ENCODE measurements at regions not wholly inside any gene's neighbourhood (a gene's known extent, or its start where the extent isn't known, plus 50 kb on each side); places are given as distances from the start of the nearest gene placed in this dataset.

- Histone ChIP-seq H3K27ac (no peak overlapping the region), H3K4me3 (no peak overlapping the region), H3K4me2 (no peak overlapping the region), H3K9ac (no peak overlapping the region), H3K4me1 (no peaks in the 10 kb centered on the region), H3K9me3 (replicated peaks in 1 of 11) (no peaks in the 10 kb centered on the region; a peak in 1 of 22 replicates), H4K20me1 (no peaks in the 10 kb centered on the region), H3K36me3 (no peaks in the 10 kb centered on the region), H3K27me3 (no peaks in the 10 kb centered on the region)
- no peak for TF ChIP-seq Cebpa-rat (IDR thresholded peaks at IDR 0.05)
Measured at GRCh38 chr9:28318515-28318914, 745.2 kb upstream of the C9orf72 start.

GRCh38 chr9:28319981-28320380, 746.7 kb upstream of the C9orf72 start:
- Histone ChIP-seq H3K4me1 (no peaks in the 10 kb centered on the region), H3K36me3 (no peaks in the 10 kb centered on the region), H3K27me3 (no peaks in the 10 kb centered on the region), H3K27ac (no peak overlapping the region), H3K9ac (no peak overlapping the region), H3K4me2 (no peak overlapping the region), H3K4me3 (no peak overlapping the region), H3K9me3 (replicated peaks in 1 of 11) (no peaks in the 10 kb centered on the region), H4K20me1 (no peaks in the 10 kb centered on the region)
- no peak for TF ChIP-seq Cebpa-rat (IDR thresholded peaks at IDR 0.05)

- H3K27me3 ChIP-seq, result no peaks in the 10 kb centered on the region
Measured at GRCh38 chr9:28320616-28321015, 747.3 kb upstream of the C9orf72 start.

GRCh38 chr9:28329323-28329722, 756.0 kb upstream of the C9orf72 start:
- no peaks in the 10 kb centered on the region for H3K9me3 ChIP-seq (replicated peaks in 1 of 11)
- no peaks in the 10 kb centered on the region for H3K4me1 ChIP-seq
- H3K9ac ChIP-seq, result no peak overlapping the region
- no peak overlapping the region for H3K27ac ChIP-seq
- H4K20me1 ChIP-seq, result no peaks in the 10 kb centered on the region
- no peak overlapping the region for H3K4me3 ChIP-seq
- H3K36me3 ChIP-seq, result no peaks in the 10 kb centered on the region
- no peak for TF ChIP-seq Cebpa-rat (IDR thresholded peaks at IDR 0.05)
- no peak overlapping the region for H3K4me2 ChIP-seq
- no peaks in the 10 kb centered on the region for H3K27me3 ChIP-seq

More at GRCh38 chr9:28320616-28321015, 747.3 kb upstream of the C9orf72 start:
- no peak overlapping the region for H3K27ac ChIP-seq
- H3K4me3 ChIP-seq, result no peak overlapping the region
- no peaks in the 10 kb centered on the region for H4K20me1 ChIP-seq
- no peaks in the 10 kb centered on the region for H3K4me1 ChIP-seq
- no peaks in the 10 kb centered on the region for H3K36me3 ChIP-seq
- no peak overlapping the region for H3K9ac ChIP-seq
- H3K9me3 ChIP-seq (replicated peaks in 1 of 11), result no peaks in the 10 kb centered on the region
- no peak overlapping the region for H3K4me2 ChIP-seq
- TF ChIP-seq Cebpa-rat (IDR thresholded peaks at IDR 0.05), result no peak

GRCh38 chr9:28332648-28333047, 759.4 kb upstream of the C9orf72 start:
- no peak for TF ChIP-seq Cebpa-rat (IDR thresholded peaks at IDR 0.05)
- Histone ChIP-seq H3K4me3 (no peak overlapping the region), H4K20me1 (no peaks in the 10 kb centered on the region), H3K36me3 (no peaks in the 10 kb centered on the region), H3K4me1 (no peaks in the 10 kb centered on the region), H3K4me2 (no peak overlapping the region), H3K9me3 (replicated peaks in 1 of 11) (peaks cover 0 to 4% (median 3%) of the 10 kb centered on the region in 11 experiments; a peak in 4 of 22 replicates), H3K27me3 (no peaks in the 10 kb centered on the region), H3K9ac (no peak overlapping the region), H3K27ac (no peak overlapping the region)

- no peak for TF ChIP-seq Cebpa-rat (IDR thresholded peaks at IDR 0.05)
- Histone ChIP-seq H3K36me3 (no peaks in the 10 kb centered on the region), H3K4me1 (no peaks in the 10 kb centered on the region), H3K4me3 (no peak overlapping the region), H3K27me3 (no peaks in the 10 kb centered on the region), H4K20me1 (no peaks in the 10 kb centered on the region), H3K9ac (no peak overlapping the region), H3K27ac (no peak overlapping the region), H3K9me3 (replicated peaks in 1 of 11) (peaks cover 0 to 8% (median 7%) of the 10 kb centered on the region in 11 experiments; a peak in 6 of 22 replicates), H3K4me2 (no peak overlapping the region)
Measured at GRCh38 chr9:28341913-28342312, 768.6 kb upstream of the C9orf72 start.

GRCh38 chr9:28342815-28343338, 769.6 kb upstream of the C9orf72 start:
- H3K4me1 ChIP-seq, result no peaks in the 10 kb centered on the region
- H3K9me3 ChIP-seq (replicated peaks in 1 of 11), result peaks cover 0 to 2% (median 1%) of the 10 kb centered on the region in 11 experiments; a peak in 5 of 22 replicates
- TF ChIP-seq Cebpa-rat (IDR thresholded peaks at IDR 0.05), result no peak
- H3K4me2 ChIP-seq, result no peak overlapping the region
- no peaks in the 10 kb centered on the region for H4K20me1 ChIP-seq
- no peak overlapping the region for H3K4me3 ChIP-seq
- H3K9ac ChIP-seq, result no peak overlapping the region
- no peaks in the 10 kb centered on the region for H3K36me3 ChIP-seq
- H3K27ac ChIP-seq, result no peak overlapping the region
- no peaks in the 10 kb centered on the region for H3K27me3 ChIP-seq

GRCh38 chr9:28363151-28363562, 789.9 kb upstream of the C9orf72 start:
- Histone ChIP-seq H3K9me3 (replicated peaks in 1 of 11) (no peaks in the 10 kb centered on the region), H3K36me3 (no peaks in the 10 kb centered on the region), H3K9ac (no peak overlapping the region), H3K4me1 (peaks cover 0 to 7% (median 0%) of the 10 kb centered on the region in 10 experiments; a peak in 2 of 20 replicates), H4K20me1 (no peaks in the 10 kb centered on the region), H3K4me3 (no peak overlapping the region), H3K27ac (no peak overlapping the region), H3K4me2 (no peak overlapping the region), H3K27me3 (no peaks in the 10 kb centered on the region)
- no peak for TF ChIP-seq Cebpa-rat (IDR thresholded peaks at IDR 0.05)

GRCh38 chr9:28365020-28365640, 791.8 kb upstream of the C9orf72 start:
- TF ChIP-seq Cebpa-rat (IDR thresholded peaks at IDR 0.05), result no peak

GRCh38 chr9:28365728-28366127, 792.4 kb upstream of the C9orf72 start:
- Histone ChIP-seq H3K36me3 (no peaks in the 10 kb centered on the region), H3K27me3 (no peaks in the 10 kb centered on the region), H4K20me1 (no peaks in the 10 kb centered on the region), H3K4me2 (no peak overlapping the region), H3K9ac (no peak overlapping the region), H3K4me3 (no peak overlapping the region), H3K4me1 (peaks cover 0 to 7% (median 0%) of the 10 kb centered on the region in 10 experiments; a peak in 2 of 20 replicates), H3K27ac (no peak overlapping the region), H3K9me3 (replicated peaks in 1 of 11) (no peaks in the 10 kb centered on the region)
- no peak for TF ChIP-seq Cebpa-rat (IDR thresholded peaks at IDR 0.05)

More at GRCh38 chr9:28365020-28365640, 791.8 kb upstream of the C9orf72 start:
- Histone ChIP-seq H3K27ac (no peak overlapping the region), H3K4me2 (no peak overlapping the region), H3K36me3 (no peaks in the 10 kb centered on the region), H3K4me3 (no peak overlapping the region), H4K20me1 (no peaks in the 10 kb centered on the region), H3K4me1 (peaks cover 0 to 7% (median 0%) of the 10 kb centered on the region in 10 experiments; a peak in 2 of 20 replicates), H3K27me3 (no peaks in the 10 kb centered on the region), H3K9me3 (replicated peaks in 1 of 11) (no peaks in the 10 kb centered on the region), H3K9ac (no peak overlapping the region)
